ENCODE measurements at regions not wholly inside any gene's neighbourhood (a gene's known extent, or its start where the extent isn't known, plus 50 kb on each side); places are given as distances from the start of the nearest gene placed in this dataset.

DNA sequence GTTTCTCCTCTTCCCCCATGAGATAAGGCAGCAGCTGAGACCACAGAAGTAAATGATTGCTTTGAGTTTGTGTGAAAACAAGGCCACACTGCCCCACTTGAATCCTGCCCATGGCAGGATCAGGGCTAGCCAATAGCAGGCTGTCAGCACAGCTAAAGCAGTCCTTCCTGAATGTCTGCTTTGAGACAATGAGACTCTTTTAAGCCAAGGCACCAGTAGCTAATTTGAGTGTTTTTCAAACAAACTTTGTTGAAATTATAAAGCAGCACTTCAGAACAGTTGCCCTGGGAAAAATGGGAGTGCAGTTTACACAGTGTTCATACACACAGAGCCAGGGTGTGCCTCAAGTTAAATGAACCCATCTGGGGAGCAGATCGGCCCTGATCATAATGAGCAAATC lies 103.5 kb upstream of the OR5AK2 start:
- DNase-seq (ENCODE audit: low read depth) = peak; percentile 1
- TF ChIP-seq, protein P1, sequence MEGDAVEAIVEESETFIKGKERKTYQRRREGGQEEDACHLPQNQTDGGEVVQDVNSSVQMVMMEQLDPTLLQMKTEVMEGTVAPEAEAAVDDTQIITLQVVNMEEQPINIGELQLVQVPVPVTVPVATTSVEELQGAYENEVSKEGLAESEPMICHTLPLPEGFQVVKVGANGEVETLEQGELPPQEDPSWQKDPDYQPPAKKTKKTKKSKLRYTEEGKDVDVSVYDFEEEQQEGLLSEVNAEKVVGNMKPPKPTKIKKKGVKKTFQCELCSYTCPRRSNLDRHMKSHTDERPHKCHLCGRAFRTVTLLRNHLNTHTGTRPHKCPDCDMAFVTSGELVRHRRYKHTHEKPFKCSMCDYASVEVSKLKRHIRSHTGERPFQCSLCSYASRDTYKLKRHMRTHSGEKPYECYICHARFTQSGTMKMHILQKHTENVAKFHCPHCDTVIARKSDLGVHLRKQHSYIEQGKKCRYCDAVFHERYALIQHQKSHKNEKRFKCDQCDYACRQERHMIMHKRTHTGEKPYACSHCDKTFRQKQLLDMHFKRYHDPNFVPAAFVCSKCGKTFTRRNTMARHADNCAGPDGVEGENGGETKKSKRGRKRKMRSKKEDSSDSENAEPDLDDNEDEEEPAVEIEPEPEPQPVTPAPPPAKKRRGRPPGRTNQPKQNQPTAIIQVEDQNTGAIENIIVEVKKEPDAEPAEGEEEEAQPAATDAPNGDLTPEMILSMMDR (IDR thresholded peaks at IDR 0.05; ENCODE audit: insufficient read depth, low read length) = no peak
- H3K4me3 ChIP-seq (ENCODE audit: low read depth, low read length) = no peak overlapping the region

DNA sequence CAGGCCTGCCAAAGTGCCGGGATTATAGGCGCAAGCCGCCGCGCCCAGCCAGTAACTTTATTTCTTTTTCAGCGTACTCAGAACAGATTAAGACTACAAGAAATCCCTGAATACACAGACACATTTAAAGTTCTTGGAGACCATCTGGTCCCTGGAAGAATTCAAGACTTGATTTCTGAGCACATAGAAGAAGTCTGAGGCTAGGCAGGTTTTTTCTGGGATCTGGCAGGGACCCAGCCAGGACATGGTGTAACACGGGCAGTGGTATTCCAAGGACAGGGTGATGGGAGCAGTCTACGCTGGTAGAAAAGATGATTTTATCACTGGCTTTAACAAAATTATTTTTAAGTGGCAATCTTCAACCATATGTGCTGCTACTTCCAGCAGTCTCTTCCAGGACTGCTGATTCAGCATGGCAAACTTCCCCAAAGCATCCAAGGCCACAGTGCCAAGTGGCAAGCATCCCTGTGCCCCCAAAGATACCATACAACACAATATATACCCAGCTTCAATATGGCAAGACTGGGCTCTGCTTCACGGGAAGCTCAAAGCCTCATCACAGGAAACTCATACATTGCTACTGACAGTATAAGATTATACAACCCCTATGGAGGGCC lies 105.2 kb upstream of the OR5AK2 start:
- TF ChIP-seq, protein P1 (IDR thresholded peaks at IDR 0.05; ENCODE audit: insufficient read depth, low read length) = no peak
- H3K4me3 ChIP-seq (ENCODE audit: low read depth, low read length) = no peak overlapping the region
- DNase-seq (ENCODE audit: low read depth) = no peak

DNA sequence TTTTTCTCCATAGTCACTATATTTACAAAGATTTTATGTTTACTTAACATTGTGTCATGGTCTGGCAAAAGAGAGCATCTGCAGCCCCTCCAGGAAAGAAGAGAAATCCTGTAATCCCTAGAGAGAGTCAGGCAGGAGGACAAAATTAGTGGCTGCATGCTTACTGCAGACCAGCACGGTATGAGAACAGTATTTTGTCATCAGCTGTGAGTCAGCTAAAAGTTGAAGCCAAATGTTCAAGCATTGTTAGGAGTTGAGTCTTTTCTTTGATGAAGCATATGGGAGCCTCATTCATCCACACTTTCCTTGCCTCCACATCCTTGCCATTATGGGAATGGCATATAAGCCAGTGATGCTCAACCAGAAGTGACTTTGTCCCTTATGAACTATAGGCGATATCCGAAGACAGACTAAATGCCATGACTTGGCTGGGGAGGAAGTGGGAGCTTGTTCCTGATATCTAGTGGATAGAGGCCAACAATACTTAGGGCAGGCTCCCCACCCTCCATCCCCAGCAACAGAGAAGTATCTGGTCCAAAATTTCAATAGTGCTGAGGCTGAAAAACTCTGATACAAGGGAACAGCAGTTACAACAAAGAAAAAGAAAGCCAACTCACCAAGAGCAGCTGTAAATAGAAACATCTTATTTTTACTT lies 112.0 kb upstream of the OR5AK2 start:
- DNase-seq (ENCODE audit: low read depth) = peak; percentile 62
- no peak overlapping the region for H3K4me3 ChIP-seq (ENCODE audit: low read depth, low read length)
- TF ChIP-seq, protein P1 (IDR thresholded peaks at IDR 0.05; ENCODE audit: insufficient read depth, low read length) = no peak

DNA sequence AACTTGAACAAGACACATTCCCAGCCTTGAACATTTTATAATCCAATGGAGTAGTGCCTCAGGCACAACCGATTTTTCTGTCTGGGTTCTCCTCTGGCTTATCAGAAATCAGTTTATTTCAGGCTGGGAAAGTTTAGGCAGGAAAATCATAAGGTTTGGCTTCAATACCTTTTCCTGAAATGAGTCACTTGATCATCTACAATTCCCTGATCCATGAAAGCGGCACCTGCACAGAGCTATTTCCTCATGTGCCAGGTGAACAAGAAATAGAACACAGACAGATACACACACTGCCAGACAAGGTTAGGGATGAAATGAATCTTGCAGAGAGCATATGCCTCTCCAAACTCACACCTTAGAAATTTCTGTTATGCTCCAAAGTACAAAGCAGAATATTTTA lies 106.7 kb upstream of the OR9G4 start:
- no peak for DNase-seq (ENCODE audit: low read depth)
- no peak overlapping the region for H3K4me3 ChIP-seq (ENCODE audit: low read depth, low read length)
- TF ChIP-seq, protein P1 (IDR thresholded peaks at IDR 0.05; ENCODE audit: insufficient read depth, low read length) = no peak

DNA sequence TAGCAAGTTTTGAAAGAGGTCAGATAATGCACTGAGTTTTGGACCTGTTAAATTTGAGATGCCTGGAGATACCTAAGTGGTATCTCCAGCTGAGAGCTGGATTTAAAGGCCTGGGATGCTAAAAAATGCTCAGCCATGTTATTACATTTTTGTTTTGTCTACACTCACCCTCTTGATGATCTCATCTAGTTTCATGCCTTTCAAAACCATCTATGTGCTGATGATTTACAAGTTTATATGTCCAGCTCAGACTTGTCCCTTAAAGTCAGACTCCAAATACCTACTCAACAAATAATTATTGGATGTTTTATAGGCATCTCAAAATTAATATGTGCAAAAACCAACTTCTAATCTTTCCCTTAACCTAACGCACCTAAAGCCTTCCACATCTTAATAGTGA lies 103.6 kb upstream of the OR9G4 start:
- TF ChIP-seq, protein P1 (IDR thresholded peaks at IDR 0.05; ENCODE audit: insufficient read depth, low read length) = no peak
- no peak for DNase-seq (ENCODE audit: low read depth)
- H3K4me3 ChIP-seq (ENCODE audit: low read depth, low read length) = no peak overlapping the region

DNA sequence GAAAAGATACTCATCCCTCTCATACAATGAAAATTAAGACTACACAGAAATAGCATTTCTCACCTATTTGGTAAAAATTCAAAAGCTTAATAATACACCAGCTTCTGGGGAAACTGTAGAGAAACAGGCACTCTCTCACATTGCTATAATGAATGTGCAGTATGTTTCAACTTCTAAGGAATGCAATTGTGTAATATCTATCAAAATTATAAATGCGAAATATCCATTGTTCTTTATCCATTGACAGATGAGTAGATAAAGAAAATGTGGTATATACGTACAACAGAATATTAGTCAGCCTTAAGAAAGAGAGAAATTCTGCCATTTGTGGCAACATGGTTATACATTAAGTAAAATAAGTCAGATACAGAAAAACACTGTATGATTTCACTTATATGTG lies 101.4 kb upstream of the OR9G4 start:
- TF ChIP-seq, protein P1 (IDR thresholded peaks at IDR 0.05; ENCODE audit: insufficient read depth, low read length) = no peak
- no peak overlapping the region for H3K4me3 ChIP-seq (ENCODE audit: low read depth, low read length)
- peak; percentile 2 for DNase-seq (ENCODE audit: low read depth)

All from fibroblast of the aortic adventitia (primary cell).